Fibroblast of pulmonary artery (primary cell): ENCODE measurements at regions not wholly inside any gene's neighbourhood (a gene's known extent, or its start where the extent isn't known, plus 50 kb on each side); places are given as distances from the start of the nearest gene placed in this dataset.

ENCODE experiments used
- DNase-seq: peaks from one replicate; pipeline ENCODE4 v3.0.0-alpha.2; 2010; ENCODE audit warnings: low read depth
- H3K4me3 ChIP-seq: replicated peaks from 2 replicates; pipeline ENCODE4 v1.5.1; 2011; ENCODE audit warnings: low read depth, mild to moderate bottlenecking, control low read depth, low read length, moderate library complexity
- TF ChIP-seq, protein P1 (sequence below): IDR thresholded peaks from 2 replicates; pipeline ENCODE4 v1.5.1; 2011; ENCODE audit warnings: mild to moderate bottlenecking, control low read depth, low read length, inconsistent platforms; ENCODE audit errors: missing control alignments

DNA sequence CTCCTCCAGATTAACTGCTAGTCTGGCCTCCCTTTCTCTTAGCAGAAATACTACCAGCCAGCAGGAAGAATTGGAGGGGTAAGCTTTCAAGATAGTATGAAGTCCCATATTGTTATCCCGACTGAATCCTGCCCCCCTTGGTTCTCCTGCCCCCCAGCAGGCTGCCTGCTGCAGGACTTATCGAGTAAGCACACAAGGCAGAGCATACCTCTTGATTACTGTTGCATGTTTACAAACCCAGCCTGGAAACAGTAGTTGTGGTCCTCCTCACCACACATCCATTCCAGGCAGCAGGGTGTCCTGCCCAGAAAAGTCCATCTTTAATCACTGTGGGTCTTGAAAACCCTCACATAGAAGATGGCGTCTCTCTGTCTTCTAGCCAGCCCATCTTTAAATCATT, 66.8 kb upstream of the PPP2R3A start:
- no peak overlapping the region for H3K4me3 ChIP-seq
- no peak for DNase-seq
- TF ChIP-seq, protein P1, sequence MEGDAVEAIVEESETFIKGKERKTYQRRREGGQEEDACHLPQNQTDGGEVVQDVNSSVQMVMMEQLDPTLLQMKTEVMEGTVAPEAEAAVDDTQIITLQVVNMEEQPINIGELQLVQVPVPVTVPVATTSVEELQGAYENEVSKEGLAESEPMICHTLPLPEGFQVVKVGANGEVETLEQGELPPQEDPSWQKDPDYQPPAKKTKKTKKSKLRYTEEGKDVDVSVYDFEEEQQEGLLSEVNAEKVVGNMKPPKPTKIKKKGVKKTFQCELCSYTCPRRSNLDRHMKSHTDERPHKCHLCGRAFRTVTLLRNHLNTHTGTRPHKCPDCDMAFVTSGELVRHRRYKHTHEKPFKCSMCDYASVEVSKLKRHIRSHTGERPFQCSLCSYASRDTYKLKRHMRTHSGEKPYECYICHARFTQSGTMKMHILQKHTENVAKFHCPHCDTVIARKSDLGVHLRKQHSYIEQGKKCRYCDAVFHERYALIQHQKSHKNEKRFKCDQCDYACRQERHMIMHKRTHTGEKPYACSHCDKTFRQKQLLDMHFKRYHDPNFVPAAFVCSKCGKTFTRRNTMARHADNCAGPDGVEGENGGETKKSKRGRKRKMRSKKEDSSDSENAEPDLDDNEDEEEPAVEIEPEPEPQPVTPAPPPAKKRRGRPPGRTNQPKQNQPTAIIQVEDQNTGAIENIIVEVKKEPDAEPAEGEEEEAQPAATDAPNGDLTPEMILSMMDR, result no peak

DNA sequence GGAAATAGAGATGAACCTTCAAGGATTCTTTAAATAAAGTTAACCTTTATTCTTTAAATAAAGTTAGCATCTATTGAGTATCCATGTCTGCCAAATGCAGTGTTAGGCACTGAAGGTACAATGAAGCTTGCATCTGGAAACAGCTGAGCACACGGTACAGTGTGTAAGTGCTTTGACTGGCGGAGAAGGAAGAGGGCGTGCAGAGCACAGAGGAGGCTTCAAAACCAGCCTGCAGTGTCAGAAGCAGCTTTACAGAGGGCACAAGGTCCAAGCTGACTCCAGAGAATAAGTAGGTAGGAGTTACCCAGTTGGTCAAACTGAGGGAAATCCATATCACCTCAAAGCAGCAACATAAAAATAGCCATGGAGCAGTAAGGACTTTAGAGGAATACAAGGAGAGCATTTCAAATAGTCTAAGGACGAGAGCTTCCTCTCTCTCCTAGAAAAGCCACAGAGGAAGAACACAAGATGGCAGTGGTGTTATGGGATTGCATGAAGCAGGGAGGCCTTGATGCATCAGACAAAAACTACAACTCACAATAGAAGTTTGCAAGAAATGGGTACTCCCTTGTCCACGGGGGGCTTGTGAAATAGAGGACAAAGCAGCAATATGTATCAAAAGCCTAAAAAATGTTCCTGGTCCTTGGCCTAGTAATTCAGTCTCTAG, 60.3 kb upstream of the PPP2R3A start:
- DNase-seq, result peak; percentile 27
- TF ChIP-seq, protein P1, result peak; percentile 16
- no peak overlapping the region for H3K4me3 ChIP-seq

DNA sequence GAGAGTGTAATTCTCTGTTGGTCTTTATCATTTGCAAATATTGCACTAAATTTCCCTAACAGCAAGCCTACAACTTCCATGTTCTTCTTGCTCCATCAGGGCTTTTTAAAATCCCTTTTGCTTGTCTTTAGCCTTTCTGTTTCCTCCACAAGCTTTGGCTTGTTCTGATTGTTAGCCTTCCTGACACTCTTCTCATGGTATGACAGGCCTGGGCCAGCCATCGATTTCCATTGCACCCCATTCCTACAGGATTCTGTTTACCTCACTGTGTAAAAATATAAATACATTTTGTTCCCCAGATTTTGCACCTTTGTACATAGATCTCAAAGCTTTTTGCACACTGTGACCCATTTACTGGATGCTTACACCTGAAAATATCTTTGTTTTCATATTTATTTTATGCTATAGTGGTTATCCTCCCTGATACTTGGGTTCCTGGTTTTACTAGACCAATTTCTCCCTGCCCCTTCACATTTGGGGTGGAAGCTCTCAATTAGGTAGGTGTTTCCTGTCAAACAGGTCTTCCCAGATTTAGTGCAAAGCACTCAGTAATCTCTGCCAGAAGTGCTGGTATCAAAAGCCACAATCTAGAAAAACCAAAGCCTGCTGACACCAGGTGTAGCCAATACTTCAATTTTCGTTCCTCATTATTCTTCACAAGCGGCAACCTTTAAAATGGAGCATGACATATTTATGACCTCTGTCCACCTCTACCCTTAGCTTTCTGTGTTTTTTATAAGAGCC, 57.9 kb upstream of the PPP2R3A start:
- H3K4me3 ChIP-seq, result no peak overlapping the region
- TF ChIP-seq, protein P1, result no peak
- no peak for DNase-seq

DNA sequence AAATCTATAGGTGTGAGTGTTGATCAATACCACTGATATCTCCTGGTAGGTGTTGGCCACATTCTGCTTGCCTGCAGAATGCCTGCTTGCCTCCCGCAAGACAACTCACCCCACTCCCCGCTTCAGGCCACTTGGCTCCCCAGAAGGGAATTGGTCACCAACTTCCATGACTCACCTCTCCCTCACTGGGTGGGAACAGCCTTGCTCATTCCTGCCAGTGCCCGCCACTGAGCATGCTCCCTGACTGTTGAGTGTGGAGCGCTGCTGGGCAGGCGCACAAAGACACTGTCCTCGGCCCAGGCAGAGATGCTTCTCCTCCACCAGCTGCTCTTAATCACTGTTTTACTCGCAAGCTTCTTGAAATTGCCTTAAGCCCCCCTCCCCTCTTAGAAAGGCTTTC, 57.3 kb upstream of the PPP2R3A start:
- DNase-seq, result no peak
- TF ChIP-seq, protein P1, result no peak
- H3K4me3 ChIP-seq, result no peak overlapping the region

DNA sequence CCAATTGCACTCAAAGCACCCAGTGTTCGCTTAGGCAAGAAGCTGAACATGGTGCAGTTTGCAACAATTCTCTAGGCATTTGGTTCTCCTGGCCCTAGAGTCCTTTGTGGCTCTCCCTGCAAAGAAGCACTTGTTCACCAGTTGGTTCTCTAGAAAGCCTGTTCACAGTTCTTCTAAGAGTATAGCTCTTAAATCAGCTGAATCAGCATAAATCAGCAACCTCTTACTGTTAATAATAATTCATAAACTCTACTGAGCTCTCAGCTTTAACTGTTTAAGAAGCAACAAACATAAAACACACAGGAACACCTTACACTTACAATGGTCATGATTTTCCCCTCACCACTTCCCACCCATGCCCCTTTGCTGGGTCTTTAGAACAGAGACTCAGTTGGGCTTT, 56.8 kb upstream of the PPP2R3A start:
- TF ChIP-seq, protein P1, result no peak
- H3K4me3 ChIP-seq, result no peak overlapping the region
- DNase-seq, result no peak

DNA sequence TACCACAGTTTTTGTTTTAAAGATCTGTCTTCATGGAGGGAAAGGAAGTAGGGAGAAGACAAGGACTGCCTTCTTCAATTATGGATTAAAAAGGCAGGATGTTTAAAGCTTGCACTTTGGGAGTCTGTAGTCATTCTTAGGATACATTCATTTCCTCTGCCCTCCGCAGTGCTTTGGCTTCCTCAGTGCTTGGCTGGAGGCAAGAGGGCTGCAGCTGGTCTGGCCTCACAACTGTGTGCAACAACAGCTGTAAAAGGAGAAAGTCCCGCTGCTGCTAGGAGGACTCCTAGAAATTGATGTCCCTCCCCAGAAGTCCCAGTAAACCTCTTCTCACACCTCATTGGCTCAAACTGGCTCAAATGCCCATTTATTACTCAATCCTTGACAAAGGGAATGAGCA, 54.4 kb upstream of the PPP2R3A start:
- no peak overlapping the region for H3K4me3 ChIP-seq
- TF ChIP-seq, protein P1, result no peak
- no peak for DNase-seq

DNA sequence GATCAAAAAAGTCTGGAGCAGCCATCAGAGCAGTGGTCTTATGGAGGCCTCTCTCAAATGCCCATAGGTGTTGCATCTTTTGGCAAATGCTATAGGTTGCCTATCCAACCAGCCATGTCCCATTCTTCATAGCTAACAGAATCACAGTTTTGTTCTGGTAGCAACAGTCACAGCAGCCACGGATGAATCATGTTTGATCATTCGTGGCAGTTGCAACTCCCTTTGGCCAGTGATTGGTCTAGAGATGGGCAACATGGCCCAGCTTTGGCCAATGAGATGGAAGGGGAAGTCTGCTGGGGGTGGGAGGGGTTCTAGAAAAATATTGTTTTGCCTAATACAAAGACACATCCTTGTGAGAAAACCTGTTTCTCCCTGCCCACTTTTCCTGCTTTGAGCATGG, 50.3 kb upstream of the PPP2R3A start:
- no peak for DNase-seq
- TF ChIP-seq, protein P1, result no peak
- H3K4me3 ChIP-seq, result no peak overlapping the region
